WTC11 (cell line): ENCODE measurements at regions not wholly inside any gene's neighbourhood (a gene's known extent, or its start where the extent isn't known, plus 50 kb on each side); places are given as distances from the start of the nearest gene placed in this dataset.

Experiments
- ATAC-seq: fragments of 200-7000 bp; cut with Tn5 transposase; 2 replicates; pipeline ENCODE4 v1.10.0; 2021; ENCODE audit warnings: mild to moderate bottlenecking, moderate library complexity
- CTCF ChIA-PET: fragments of 300-600 bp; sonication (Branson Sonifier 250); formaldehyde crosslinking; loops from one replicate; lab custom pipeline; 2021; ENCODE audit warnings: antibody characterized with exemption; lab: Charles Lee
- POLR2A ChIA-PET: fragments of 350-600 bp; sonication (Branson Sonifier 250); formaldehyde crosslinking; loops from one replicate; lab custom pipeline; 2021; ENCODE audit warnings: antibody characterized with exemption; lab: Charles Lee
- DNase-seq: peaks from one replicate; pipeline ENCODE4 v3.0.0; 2021; ENCODE audit warnings: low spot score
- H3K27ac Mint-ChIP-seq: 2 replicates; pipeline ENCODE4 v1.8.0; 2021; ENCODE audit warnings: mixed read lengths
- H3K27me3 Mint-ChIP-seq: 2 replicates; pipeline ENCODE4 v1.8.0; 2021; ENCODE audit warnings: low read depth, mild to moderate bottlenecking, moderate library complexity, mixed read lengths
- H3K36me3 Mint-ChIP-seq: 2 replicates; pipeline ENCODE4 v1.8.0; 2021; ENCODE audit warnings: mixed read lengths
- H3K4me1 Mint-ChIP-seq: 2 replicates; pipeline ENCODE4 v1.8.0; 2022; ENCODE audit warnings: mixed read lengths
- H3K4me3 Mint-ChIP-seq: 2 replicates; pipeline ENCODE4 v1.8.0; 2021; ENCODE audit warnings: mild to moderate bottlenecking, moderate library complexity, mixed read lengths
- H3K9me3 Mint-ChIP-seq: 2 replicates; pipeline ENCODE4 v1.8.0; 2021; ENCODE audit warnings: mixed read lengths
- CREB1 ChIP-seq: sonication (generic); formaldehyde crosslinking; IDR thresholded peaks from 2 replicates; pipeline ENCODE4 v1.8.0; 2023; ENCODE audit warnings: mild to moderate bottlenecking, missing genetic modification reagents
- ETV6 ChIP-seq: sonication (generic); formaldehyde crosslinking; IDR thresholded peaks from 2 replicates; pipeline ENCODE4 v1.8.1; 2022; ENCODE audit warnings: mild to moderate bottlenecking, missing genetic modification reagents
- GABPB1 ChIP-seq: sonication (generic); formaldehyde crosslinking; IDR thresholded peaks from 2 replicates; pipeline ENCODE4 v1.8.1; 2023; ENCODE audit warnings: mild to moderate bottlenecking, missing genetic modification reagents
- HMGA2 ChIP-seq: fragments of 250-450 bp; sonication (Bioruptor Pico); IDR thresholded peaks from 2 replicates; pipeline ENCODE4 v1.4.0; 2021; ENCODE audit warnings: mild to moderate bottlenecking, moderate library complexity
- NFATC4 ChIP-seq: fragments of 250-450 bp; sonication (Bioruptor Pico); IDR thresholded peaks from 2 replicates; pipeline ENCODE4 v1.9.0; 2021; ENCODE audit warnings: mild to moderate bottlenecking
- NFE2L1 ChIP-seq: sonication (generic); formaldehyde crosslinking; IDR thresholded peaks from 2 replicates; pipeline ENCODE4 v1.8.1; 2023; ENCODE audit warnings: missing genetic modification reagents
- RELA ChIP-seq: sonication (generic); formaldehyde crosslinking; IDR thresholded peaks from 2 replicates; pipeline ENCODE4 v1.8.1; 2022; ENCODE audit warnings: missing genetic modification reagents, mild to moderate bottlenecking, borderline replicate concordance
- RORB ChIP-seq: fragments of 250-450 bp; sonication (Bioruptor Pico); IDR thresholded peaks from 2 replicates; pipeline ENCODE4 v1.9.0; 2021; ENCODE audit warnings: mild to moderate bottlenecking
- SP1 ChIP-seq: sonication (generic); formaldehyde crosslinking; conservative IDR thresholded peaks from 2 replicates; pipeline ENCODE4 v1.8.1; 2022; ENCODE audit warnings: missing genetic modification reagents
- TP53 ChIP-seq: sonication (generic); formaldehyde crosslinking; IDR thresholded peaks from 2 replicates; pipeline ENCODE4 v1.8.1; 2023; ENCODE audit warnings: mild to moderate bottlenecking, missing genetic modification reagents
- ZNF121 ChIP-seq: sonication (generic); formaldehyde crosslinking; IDR thresholded peaks from 2 replicates; pipeline ENCODE4 v1.8.0; 2023; ENCODE audit warnings: missing genetic modification reagents
- ZNF138 ChIP-seq: sonication (generic); formaldehyde crosslinking; conservative IDR thresholded peaks from 2 replicates; pipeline ENCODE4 v1.8.1; 2022; ENCODE audit warnings: mild to moderate bottlenecking, moderate library complexity, missing genetic modification reagents
- TF ChIP-seq, protein P1 (sequence below): fragments of 250-450 bp; sonication (Bioruptor Pico); IDR thresholded peaks from 2 replicates; pipeline ENCODE4 v1.9.0; 2021; ENCODE audit warnings: mild to moderate bottlenecking
- TF ChIP-seq, protein P2 (sequence below): sonication (generic); formaldehyde crosslinking; IDR thresholded peaks from 2 replicates; pipeline ENCODE4 v1.8.0; 2022; ENCODE audit warnings: mild to moderate bottlenecking, missing genetic modification reagents
- TF ChIP-seq, protein P3 (sequence below): fragments of 250-450 bp; sonication (Bioruptor Pico); IDR thresholded peaks from 2 replicates; pipeline ENCODE4 v1.8.0; 2021; ENCODE audit warnings: mild to moderate bottlenecking
- TF ChIP-seq, protein P4 (sequence below): sonication (generic); formaldehyde crosslinking; IDR thresholded peaks from 2 replicates; pipeline ENCODE4 v1.8.1; 2022; ENCODE audit warnings: missing genetic modification reagents, borderline replicate concordance
- TF ChIP-seq, protein P5 (sequence below): fragments of 200-600 bp; IDR thresholded peaks from 2 replicates; pipeline ENCODE4 v1.8.0; 2022; ENCODE audit warnings: antibody characterized with exemption
- TF ChIP-seq, protein P6 (sequence below): sonication (generic); formaldehyde crosslinking; IDR thresholded peaks from 2 replicates; pipeline ENCODE4 v1.8.1; 2022; ENCODE audit warnings: mild to moderate bottlenecking, missing genetic modification reagents, moderate library complexity, borderline replicate concordance
- TF ChIP-seq, protein P7 (sequence below): fragments of 250-450 bp; sonication (Bioruptor Pico); IDR thresholded peaks from 2 replicates; pipeline ENCODE4 v1.9.0; 2021; ENCODE audit warnings: moderate library complexity, mild to moderate bottlenecking, inconsistent platforms, borderline replicate concordance
- TF ChIP-seq, protein P8 (sequence below): sonication (generic); formaldehyde crosslinking; IDR thresholded peaks from 2 replicates; pipeline ENCODE4 v1.8.1; 2022; ENCODE audit warnings: mild to moderate bottlenecking, moderate library complexity, missing genetic modification reagents
- TF ChIP-seq, protein P9 (sequence below): sonication (generic); formaldehyde crosslinking; IDR thresholded peaks from 2 replicates; pipeline ENCODE4 v1.8.1; 2023; ENCODE audit warnings: mild to moderate bottlenecking, missing genetic modification reagents, moderate library complexity

DNA sequence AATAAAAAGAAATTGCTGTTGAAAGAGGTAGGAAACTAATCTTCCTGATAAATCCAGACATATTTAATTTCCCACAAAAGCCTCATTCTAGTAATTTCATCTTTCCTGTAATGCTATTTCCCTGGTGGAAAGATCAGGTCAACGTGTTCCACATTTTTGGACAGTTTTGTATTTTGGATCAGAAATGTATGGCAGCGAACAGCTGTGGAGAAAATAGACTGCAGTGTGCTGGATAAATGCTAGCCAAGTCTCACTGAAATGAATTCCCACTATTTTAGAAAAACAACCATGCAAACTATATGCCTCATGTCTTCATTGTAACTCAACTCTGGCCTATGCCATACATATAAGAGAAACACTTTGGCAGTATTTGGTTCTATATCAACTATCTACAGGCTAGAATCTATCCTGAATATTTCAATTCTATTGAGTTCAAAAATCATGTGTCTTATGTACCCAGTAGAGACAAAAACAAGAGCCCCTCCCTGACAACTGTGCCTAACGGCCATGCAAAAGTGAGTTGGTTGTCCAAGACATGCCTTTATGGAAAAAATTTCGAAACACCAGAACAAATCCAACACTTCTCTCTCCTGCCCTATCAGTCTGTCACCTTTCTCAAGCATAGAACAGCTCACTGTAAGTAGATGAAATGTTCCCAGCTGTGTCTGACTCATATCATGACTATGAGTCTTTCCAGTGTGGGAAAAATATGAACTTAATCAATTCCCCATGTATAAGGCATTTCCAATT lies 191.3 kb upstream of the NREP start:
- Mint-ChIP-seq H3K4me3 (no peak overlapping the region), H3K27ac (no peak overlapping the region), H3K36me3 (no peaks in the 10 kb centered on the region), H3K4me1 (no peaks in the 10 kb centered on the region; the same call in 1 of the 2 replicates), H3K27me3 (no peaks in the 10 kb centered on the region), H3K9me3 (no peaks in the 10 kb centered on the region)
- ATAC-seq (no peak), DNase-seq (no peak)
- ChIA-PET CTCF (no interaction called here), POLR2A (no interaction called here)
- TF ChIP-seq, protein P1, sequence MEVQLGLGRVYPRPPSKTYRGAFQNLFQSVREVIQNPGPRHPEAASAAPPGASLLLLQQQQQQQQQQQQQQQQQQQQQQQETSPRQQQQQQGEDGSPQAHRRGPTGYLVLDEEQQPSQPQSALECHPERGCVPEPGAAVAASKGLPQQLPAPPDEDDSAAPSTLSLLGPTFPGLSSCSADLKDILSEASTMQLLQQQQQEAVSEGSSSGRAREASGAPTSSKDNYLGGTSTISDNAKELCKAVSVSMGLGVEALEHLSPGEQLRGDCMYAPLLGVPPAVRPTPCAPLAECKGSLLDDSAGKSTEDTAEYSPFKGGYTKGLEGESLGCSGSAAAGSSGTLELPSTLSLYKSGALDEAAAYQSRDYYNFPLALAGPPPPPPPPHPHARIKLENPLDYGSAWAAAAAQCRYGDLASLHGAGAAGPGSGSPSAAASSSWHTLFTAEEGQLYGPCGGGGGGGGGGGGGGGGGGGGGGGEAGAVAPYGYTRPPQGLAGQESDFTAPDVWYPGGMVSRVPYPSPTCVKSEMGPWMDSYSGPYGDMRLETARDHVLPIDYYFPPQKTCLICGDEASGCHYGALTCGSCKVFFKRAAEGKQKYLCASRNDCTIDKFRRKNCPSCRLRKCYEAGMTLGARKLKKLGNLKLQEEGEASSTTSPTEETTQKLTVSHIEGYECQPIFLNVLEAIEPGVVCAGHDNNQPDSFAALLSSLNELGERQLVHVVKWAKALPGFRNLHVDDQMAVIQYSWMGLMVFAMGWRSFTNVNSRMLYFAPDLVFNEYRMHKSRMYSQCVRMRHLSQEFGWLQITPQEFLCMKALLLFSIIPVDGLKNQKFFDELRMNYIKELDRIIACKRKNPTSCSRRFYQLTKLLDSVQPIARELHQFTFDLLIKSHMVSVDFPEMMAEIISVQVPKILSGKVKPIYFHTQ (CRISPR knock-in tag): no peak
- TF ChIP-seq TP53 (no peak), HMGA2 (no peak), ZNF121 (no peak), SP1 (CRISPR knock-in tag) (no peak), RORB (CRISPR knock-in tag) (no peak)
- TF ChIP-seq, protein P2, sequence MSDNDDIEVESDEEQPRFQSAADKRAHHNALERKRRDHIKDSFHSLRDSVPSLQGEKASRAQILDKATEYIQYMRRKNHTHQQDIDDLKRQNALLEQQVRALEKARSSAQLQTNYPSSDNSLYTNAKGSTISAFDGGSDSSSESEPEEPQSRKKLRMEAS: no peak
- TF ChIP-seq, protein P3, sequence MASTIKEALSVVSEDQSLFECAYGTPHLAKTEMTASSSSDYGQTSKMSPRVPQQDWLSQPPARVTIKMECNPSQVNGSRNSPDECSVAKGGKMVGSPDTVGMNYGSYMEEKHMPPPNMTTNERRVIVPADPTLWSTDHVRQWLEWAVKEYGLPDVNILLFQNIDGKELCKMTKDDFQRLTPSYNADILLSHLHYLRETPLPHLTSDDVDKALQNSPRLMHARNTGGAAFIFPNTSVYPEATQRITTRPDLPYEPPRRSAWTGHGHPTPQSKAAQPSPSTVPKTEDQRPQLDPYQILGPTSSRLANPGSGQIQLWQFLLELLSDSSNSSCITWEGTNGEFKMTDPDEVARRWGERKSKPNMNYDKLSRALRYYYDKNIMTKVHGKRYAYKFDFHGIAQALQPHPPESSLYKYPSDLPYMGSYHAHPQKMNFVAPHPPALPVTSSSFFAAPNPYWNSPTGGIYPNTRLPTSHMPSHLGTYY (CRISPR knock-in tag): no peak
- TF ChIP-seq, protein P4, sequence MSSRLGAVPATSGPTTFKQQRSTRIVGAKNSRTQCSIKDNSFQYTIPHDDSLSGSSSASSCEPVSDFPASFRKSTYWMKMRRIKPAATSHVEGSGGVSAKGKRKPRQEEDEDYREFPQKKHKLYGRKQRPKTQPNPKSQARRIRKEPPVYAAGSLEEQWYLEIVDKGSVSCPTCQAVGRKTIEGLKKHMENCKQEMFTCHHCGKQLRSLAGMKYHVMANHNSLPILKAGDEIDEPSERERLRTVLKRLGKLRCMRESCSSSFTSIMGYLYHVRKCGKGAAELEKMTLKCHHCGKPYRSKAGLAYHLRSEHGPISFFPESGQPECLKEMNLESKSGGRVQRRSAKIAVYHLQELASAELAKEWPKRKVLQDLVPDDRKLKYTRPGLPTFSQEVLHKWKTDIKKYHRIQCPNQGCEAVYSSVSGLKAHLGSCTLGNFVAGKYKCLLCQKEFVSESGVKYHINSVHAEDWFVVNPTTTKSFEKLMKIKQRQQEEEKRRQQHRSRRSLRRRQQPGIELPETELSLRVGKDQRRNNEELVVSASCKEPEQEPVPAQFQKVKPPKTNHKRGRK (CRISPR knock-in tag): no peak

DNA sequence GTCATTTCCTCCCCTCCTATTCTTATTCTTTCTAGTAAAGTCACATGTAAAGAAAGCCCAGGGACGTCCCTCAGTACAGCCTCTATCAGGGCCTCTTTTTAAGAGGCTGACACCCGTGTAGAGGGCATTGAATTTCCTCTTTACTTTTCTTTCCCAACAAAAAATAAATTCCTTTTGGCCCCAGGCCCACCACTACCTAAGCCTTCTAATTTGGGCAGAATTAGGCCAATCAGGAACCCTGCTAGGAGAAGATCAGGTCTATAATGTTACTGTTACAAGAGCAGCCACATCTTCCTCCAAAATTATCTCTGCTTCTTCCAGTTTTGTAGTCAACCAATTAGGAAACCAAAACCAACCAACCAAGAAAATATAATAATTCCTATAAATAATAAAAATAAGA lies 189.6 kb upstream of the NREP start:
- CTCF ChIA-PET: no interaction called here
- DNase-seq: no peak
- Mint-ChIP-seq H3K27me3 (no peaks in the 10 kb centered on the region), H3K9me3 (no peaks in the 10 kb centered on the region), H3K36me3 (no peaks in the 10 kb centered on the region), H3K27ac (no peak overlapping the region), H3K4me1 (no peaks in the 10 kb centered on the region; the same call in 1 of the 2 replicates), H3K4me3 (no peak overlapping the region)
- no peak for TF ChIP-seq ZNF138 (CRISPR knock-in tag)
- POLR2A ChIA-PET: no interaction called here
- ATAC-seq: no peak

DNA sequence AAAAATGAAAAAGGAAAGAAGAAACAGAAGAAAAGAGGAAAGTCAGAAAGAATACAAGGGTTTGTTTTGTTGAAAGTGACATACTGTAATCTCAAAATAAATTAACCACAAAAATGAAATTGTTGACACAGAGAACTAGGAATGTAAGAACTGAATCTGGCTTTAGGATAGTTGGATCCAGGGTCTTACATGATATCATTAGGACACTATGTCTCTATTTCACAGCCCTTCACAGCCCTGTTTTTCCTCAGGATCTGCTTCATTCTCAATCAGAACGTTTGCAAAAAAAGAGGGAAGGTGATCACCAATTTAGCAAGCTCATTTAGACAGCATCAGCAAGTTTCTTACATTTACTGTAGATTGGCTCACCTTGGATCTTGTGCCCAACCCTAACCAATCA lies 188.5 kb upstream of the NREP start:
- CTCF ChIA-PET: no interaction called here
- no peak for TF ChIP-seq RORB (CRISPR knock-in tag)
- TF ChIP-seq, protein P5, sequence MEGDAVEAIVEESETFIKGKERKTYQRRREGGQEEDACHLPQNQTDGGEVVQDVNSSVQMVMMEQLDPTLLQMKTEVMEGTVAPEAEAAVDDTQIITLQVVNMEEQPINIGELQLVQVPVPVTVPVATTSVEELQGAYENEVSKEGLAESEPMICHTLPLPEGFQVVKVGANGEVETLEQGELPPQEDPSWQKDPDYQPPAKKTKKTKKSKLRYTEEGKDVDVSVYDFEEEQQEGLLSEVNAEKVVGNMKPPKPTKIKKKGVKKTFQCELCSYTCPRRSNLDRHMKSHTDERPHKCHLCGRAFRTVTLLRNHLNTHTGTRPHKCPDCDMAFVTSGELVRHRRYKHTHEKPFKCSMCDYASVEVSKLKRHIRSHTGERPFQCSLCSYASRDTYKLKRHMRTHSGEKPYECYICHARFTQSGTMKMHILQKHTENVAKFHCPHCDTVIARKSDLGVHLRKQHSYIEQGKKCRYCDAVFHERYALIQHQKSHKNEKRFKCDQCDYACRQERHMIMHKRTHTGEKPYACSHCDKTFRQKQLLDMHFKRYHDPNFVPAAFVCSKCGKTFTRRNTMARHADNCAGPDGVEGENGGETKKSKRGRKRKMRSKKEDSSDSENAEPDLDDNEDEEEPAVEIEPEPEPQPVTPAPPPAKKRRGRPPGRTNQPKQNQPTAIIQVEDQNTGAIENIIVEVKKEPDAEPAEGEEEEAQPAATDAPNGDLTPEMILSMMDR: no peak
- TF ChIP-seq, protein P6, sequence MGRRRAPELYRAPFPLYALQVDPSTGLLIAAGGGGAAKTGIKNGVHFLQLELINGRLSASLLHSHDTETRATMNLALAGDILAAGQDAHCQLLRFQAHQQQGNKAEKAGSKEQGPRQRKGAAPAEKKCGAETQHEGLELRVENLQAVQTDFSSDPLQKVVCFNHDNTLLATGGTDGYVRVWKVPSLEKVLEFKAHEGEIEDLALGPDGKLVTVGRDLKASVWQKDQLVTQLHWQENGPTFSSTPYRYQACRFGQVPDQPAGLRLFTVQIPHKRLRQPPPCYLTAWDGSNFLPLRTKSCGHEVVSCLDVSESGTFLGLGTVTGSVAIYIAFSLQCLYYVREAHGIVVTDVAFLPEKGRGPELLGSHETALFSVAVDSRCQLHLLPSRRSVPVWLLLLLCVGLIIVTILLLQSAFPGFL (CRISPR knock-in tag): no peak
- no peak for TF ChIP-seq CREB1
- TF ChIP-seq, protein P7, sequence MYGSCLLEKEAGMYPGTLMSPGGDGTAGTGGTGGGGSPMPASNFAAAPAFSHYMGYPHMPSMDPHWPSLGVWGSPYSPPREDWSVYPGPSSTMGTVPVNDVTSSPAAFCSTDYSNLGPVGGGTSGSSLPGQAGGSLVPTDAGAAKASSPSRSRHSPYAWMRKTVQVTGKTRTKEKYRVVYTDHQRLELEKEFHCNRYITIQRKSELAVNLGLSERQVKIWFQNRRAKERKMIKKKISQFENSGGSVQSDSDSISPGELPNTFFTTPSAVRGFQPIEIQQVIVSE: no peak
- no peak for TF ChIP-seq NFE2L1
- TF ChIP-seq, protein P2: no peak
- TF ChIP-seq ETV6 (CRISPR knock-in tag): no peak
- TF ChIP-seq GABPB1: no peak
- no peak for TF ChIP-seq RELA (CRISPR knock-in tag)
- TF ChIP-seq, protein P8, sequence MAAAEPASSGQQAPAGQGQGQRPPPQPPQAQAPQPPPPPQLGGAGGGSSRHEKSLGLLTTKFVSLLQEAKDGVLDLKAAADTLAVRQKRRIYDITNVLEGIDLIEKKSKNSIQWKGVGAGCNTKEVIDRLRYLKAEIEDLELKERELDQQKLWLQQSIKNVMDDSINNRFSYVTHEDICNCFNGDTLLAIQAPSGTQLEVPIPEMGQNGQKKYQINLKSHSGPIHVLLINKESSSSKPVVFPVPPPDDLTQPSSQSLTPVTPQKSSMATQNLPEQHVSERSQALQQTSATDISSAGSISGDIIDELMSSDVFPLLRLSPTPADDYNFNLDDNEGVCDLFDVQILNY (CRISPR knock-in tag): no peak
- TF ChIP-seq NFATC4 (CRISPR knock-in tag): no peak
- TF ChIP-seq, protein P9, sequence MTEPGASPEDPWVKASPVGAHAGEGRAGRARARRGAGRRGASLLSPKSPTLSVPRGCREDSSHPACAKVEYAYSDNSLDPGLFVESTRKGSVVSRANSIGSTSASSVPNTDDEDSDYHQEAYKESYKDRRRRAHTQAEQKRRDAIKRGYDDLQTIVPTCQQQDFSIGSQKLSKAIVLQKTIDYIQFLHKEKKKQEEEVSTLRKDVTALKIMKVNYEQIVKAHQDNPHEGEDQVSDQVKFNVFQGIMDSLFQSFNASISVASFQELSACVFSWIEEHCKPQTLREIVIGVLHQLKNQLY (CRISPR knock-in tag): no peak

More for the DNA sequence above, 188.5 kb upstream of the NREP start:
- no peaks in the 10 kb centered on the region for H3K27me3 Mint-ChIP-seq
- ATAC-seq (no peak), DNase-seq (no peak)
- no peaks in the 10 kb centered on the region for H3K36me3 Mint-ChIP-seq
- POLR2A ChIA-PET: no interaction called here
- H3K27ac Mint-ChIP-seq: no peak overlapping the region
- no peaks in the 10 kb centered on the region for H3K9me3 Mint-ChIP-seq
- H3K4me1 Mint-ChIP-seq: no peaks in the 10 kb centered on the region; the same call in 1 of the 2 replicates
- H3K4me3 Mint-ChIP-seq: no peak overlapping the region
